Calu3 (cell line): ENCODE measurements at regions not wholly inside any gene's neighbourhood (a gene's known extent, or its start where the extent isn't known, plus 50 kb on each side); places are given as distances from the start of the nearest gene placed in this dataset.

Experiments used
- BruUV-seq: library from RNA; stranded (reverse); fragments of 400-500 nt; replicated peaks from 2 replicates; lab custom pipeline; 2021; lab: Mats Ljungman, UMichigan
- CTCF ChIA-PET: fragments of 300-600 bp; sonication (Branson Sonifier 250); formaldehyde crosslinking; loops from one replicate; lab custom pipeline; 2022; ENCODE audit warnings: antibody characterized with exemption; lab: Charles Lee
- DNase-seq: peaks from one replicate; pipeline ENCODE4 v3.0.0; 2022
- H3K27ac Mint-ChIP-seq: one replicate; pipeline ENCODE4 v1.8.0; 2022; ENCODE audit warnings: mixed read lengths; ENCODE audit not compliant: unreplicated experiment
- H3K27me3 Mint-ChIP-seq: one replicate; pipeline ENCODE4 v1.8.0; 2022; ENCODE audit warnings: mixed read lengths; ENCODE audit not compliant: unreplicated experiment
- H3K36me3 Mint-ChIP-seq: one replicate; pipeline ENCODE4 v1.8.0; 2022; ENCODE audit warnings: mild to moderate bottlenecking, moderate library complexity, mixed read lengths; ENCODE audit not compliant: insufficient read depth, unreplicated experiment
- H3K4me1 Mint-ChIP-seq: one replicate; pipeline ENCODE4 v1.8.0; 2022; ENCODE audit warnings: mild to moderate bottlenecking, low read depth, mixed read lengths; ENCODE audit not compliant: unreplicated experiment
- H3K4me3 Mint-ChIP-seq: one replicate; pipeline ENCODE4 v1.8.0; 2022; ENCODE audit warnings: mild to moderate bottlenecking, low read depth, moderate library complexity, mixed read lengths; ENCODE audit not compliant: unreplicated experiment
- H3K9me3 Mint-ChIP-seq: one replicate; pipeline ENCODE4 v1.8.0; 2022; ENCODE audit warnings: low read depth, mixed read lengths; ENCODE audit not compliant: unreplicated experiment
- intact Hi-C: fragments of 100-400 bp; cut with micrococcal nuclease; formaldehyde crosslinking; loops from one replicate; pipeline ENCODE4 v1.10.0; 2022; ENCODE audit not compliant: unreplicated experiment
- TF ChIP-seq, protein P1 (sequence below): fragments of 200-600 bp; IDR thresholded peaks from one replicate; pipeline ENCODE4 v1.8.0; 2022; ENCODE audit warnings: antibody characterized with exemption; ENCODE audit not compliant: unreplicated experiment

DNA sequence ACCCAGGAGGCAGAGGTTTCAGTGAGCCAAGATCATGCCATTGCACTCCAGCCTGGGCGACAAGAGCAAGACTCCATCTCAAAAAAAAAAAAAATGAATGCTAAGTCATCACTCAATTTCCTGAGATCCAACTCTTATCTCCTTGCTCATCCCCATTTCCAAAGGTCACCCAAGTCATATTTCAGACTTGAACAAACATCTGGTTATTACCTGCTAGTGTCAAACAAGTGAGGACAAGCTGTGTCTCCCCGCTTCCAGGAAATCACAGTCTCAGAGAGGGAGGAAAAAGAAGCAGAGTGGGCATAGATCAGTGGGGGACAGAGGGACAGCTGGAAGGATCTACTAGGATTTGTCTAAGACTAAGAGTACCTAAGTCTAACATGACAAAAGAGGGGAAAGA is 147.5 kb upstream of the FUNDC1 start:
- CTCF ChIA-PET: no interaction called here
- peaks cover 13% of the 10 kb centered on the region for H3K4me1 Mint-ChIP-seq
- no peak overlapping the region for H3K27ac Mint-ChIP-seq
- peaks cover 6% of the 10 kb centered on the region for H3K36me3 Mint-ChIP-seq
- no peaks in the 10 kb centered on the region for H3K9me3 Mint-ChIP-seq
- TF ChIP-seq, protein P1, sequence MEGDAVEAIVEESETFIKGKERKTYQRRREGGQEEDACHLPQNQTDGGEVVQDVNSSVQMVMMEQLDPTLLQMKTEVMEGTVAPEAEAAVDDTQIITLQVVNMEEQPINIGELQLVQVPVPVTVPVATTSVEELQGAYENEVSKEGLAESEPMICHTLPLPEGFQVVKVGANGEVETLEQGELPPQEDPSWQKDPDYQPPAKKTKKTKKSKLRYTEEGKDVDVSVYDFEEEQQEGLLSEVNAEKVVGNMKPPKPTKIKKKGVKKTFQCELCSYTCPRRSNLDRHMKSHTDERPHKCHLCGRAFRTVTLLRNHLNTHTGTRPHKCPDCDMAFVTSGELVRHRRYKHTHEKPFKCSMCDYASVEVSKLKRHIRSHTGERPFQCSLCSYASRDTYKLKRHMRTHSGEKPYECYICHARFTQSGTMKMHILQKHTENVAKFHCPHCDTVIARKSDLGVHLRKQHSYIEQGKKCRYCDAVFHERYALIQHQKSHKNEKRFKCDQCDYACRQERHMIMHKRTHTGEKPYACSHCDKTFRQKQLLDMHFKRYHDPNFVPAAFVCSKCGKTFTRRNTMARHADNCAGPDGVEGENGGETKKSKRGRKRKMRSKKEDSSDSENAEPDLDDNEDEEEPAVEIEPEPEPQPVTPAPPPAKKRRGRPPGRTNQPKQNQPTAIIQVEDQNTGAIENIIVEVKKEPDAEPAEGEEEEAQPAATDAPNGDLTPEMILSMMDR: no peak
- no peak overlapping the region for H3K4me3 Mint-ChIP-seq
- intact Hi-C loops: no loop called here
- DNase-seq: no peak
- BruUV-seq: no TSS peak
- H3K27me3 Mint-ChIP-seq: no peaks in the 10 kb centered on the region

DNA sequence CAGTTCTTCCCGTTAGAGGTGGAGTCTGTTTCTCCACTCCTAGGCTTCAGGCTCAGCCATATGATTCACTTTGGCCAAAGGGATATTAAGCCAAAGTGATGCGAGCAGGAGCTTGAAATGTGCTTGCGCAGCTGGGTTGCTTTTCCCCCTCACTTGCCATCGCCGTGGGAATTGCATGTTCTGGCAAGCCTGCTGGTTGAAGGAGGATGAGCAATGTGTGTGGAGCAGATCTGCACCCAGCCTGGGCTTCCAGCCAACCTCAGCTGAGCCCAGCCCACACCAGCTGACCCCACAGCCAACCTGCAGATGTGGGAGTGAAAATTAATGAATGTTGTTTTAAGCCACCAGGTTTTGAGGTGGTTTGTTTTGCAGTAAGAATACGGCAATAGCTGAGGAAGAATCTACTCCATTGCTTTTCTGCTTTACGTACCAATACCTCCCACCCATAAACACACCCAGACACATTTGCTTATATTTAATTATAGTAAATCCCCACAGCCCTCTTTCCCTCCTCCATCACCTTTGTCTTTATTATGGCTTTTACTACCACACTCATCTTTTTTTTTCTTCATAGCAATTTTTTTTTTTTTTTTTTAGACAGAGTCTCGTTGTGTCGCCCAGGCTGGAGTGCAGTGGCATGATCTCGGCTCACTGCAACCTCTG is 132.8 kb upstream of the FUNDC1 start:
- Mint-ChIP-seq H3K4me3 (no peak overlapping the region), H3K4me1 (no peaks in the 10 kb centered on the region), H3K27me3 (no peaks in the 10 kb centered on the region), H3K36me3 (no peaks in the 10 kb centered on the region), H3K9me3 (no peaks in the 10 kb centered on the region), H3K27ac (no peak overlapping the region)
- CTCF ChIA-PET: no interaction called here
- DNase-seq: peak; percentile 19
- intact Hi-C loops: no loop called here
- TF ChIP-seq, protein P1: no peak
- no TSS peak for BruUV-seq

DNA sequence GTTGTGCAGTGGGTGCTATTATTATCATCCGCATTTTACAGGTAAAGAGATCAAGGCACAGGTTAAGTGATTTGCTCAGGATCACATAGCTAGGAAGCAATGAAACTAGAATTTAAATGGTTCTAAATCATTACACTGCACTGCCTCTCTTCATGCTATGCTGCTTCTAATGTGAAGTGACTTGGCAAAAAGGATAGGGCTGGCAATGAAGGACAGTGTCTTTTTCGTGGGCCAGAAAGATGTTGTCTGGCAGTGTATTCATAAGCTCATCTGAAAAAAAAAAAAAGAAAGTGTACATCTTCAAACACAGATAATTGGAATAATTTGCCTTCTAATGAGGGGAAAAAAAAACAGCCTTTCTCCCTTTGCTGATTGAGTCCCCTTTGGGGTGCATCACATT is 132.2 kb upstream of the FUNDC1 start:
- TF ChIP-seq, protein P1: no peak
- DNase-seq: no peak
- H3K4me1 Mint-ChIP-seq: no peaks in the 10 kb centered on the region
- intact Hi-C loops: no loop called here
- no peak overlapping the region for H3K4me3 Mint-ChIP-seq
- no peaks in the 10 kb centered on the region for H3K36me3 Mint-ChIP-seq
- no peaks in the 10 kb centered on the region for H3K27me3 Mint-ChIP-seq
- CTCF ChIA-PET: interaction anchor here (0.6 to 0.7 kb wide), 2 partner anchors 21 to 263 kb away, joined by 3 to 4 read pairs; no protein-coding TSS in a partner anchor
- H3K27ac Mint-ChIP-seq: no peak overlapping the region
- no peaks in the 10 kb centered on the region for H3K9me3 Mint-ChIP-seq
- BruUV-seq: no TSS peak

DNA sequence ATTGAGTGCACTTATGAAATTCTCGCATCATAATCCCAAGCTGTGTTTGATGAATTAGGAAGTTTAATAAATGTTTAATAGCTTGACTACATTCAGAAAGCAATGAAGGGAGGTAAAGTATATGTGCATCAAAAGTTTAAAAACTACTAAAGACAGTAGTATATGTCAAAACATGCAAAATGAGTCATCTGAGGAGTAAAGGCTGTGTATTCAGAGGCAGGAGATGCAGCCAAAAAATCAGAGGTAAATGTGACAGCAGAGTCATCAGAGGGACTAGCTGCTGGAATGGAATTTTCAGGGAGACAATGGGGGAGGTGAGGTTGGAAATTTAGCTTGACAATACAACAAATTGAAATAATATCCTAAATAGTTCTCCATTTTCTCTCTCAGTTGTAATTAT is 127.0 kb upstream of the FUNDC1 start:
- intact Hi-C loops: no loop called here
- Mint-ChIP-seq H3K4me3 (no peak overlapping the region), H3K27ac (no peak overlapping the region), H3K4me1 (no peaks in the 10 kb centered on the region), H3K27me3 (no peaks in the 10 kb centered on the region), H3K9me3 (no peaks in the 10 kb centered on the region), H3K36me3 (no peaks in the 10 kb centered on the region)
- no TSS peak for BruUV-seq
- DNase-seq: no peak
- CTCF ChIA-PET: interaction anchor here (0.6 kb wide), 1 partner anchor 12 kb away, joined by 5 read pairs; no protein-coding TSS in a partner anchor
- TF ChIP-seq, protein P1: no peak
